Stimulated activated CD4-positive, alpha-beta T cell treated with anti-CD3 and anti-CD28 coated beads, Interleukin-2, amount 100 ng/mL, for 48 hours (primary cell): ENCODE measurements at regions not wholly inside any gene's neighbourhood (a gene's known extent, or its start where the extent isn't known, plus 50 kb on each side); places are given as distances from the start of the nearest gene placed in this dataset.
"Not testable (repeated sequence)": the region's sequence is repeated elsewhere in the genome, so short reads cannot be mapped to it uniquely, and the experiment has no call there.

Source experiments
- DNase-seq, 2 donors: peaks; one replicate each; pipeline ENCODE4 v3.0.0-alpha.2; 2020

GRCh38 chr12:20150835-20151422 lies 217.4 kb upstream of the PDE3A start:
- no peak for DNase-seq

GRCh38 chr12:20154052-20154451 lies 214.3 kb upstream of the PDE3A start:
- no peak for DNase-seq

GRCh38 chr12:20155374-20155773 lies 213.0 kb upstream of the PDE3A start:
- no peak for DNase-seq

- not testable (repeated sequence) for DNase-seq
Measured at GRCh38 chr12:20160899-20161298, 207.4 kb upstream of the PDE3A start.

GRCh38 chr12:20174528-20175175 lies 193.7 kb upstream of the PDE3A start:
- no peak for DNase-seq

- DNase-seq = no peak
Measured at GRCh38 chr12:20175704-20176388, 192.5 kb upstream of the PDE3A start.

GRCh38 chr12:20181416-20182180 lies 186.7 kb upstream of the PDE3A start:
- DNase-seq = no peak

- DNase-seq = no peak
Measured at GRCh38 chr12:20183563-20183962, 184.8 kb upstream of the PDE3A start.

GRCh38 chr12:20184514-20184913 lies 183.8 kb upstream of the PDE3A start:
- DNase-seq = no peak

- no peak for DNase-seq
Measured at GRCh38 chr12:20187456-20187855, 180.9 kb upstream of the PDE3A start.

GRCh38 chr12:20188930-20189653 lies 179.2 kb upstream of the PDE3A start:
- DNase-seq = no peak

- DNase-seq = no peak
Measured at GRCh38 chr12:20189767-20190166, 178.6 kb upstream of the PDE3A start.

- no peak for DNase-seq
Measured at GRCh38 chr12:20194171-20194570, 174.2 kb upstream of the PDE3A start.

GRCh38 chr12:20196767-20197166 lies 171.6 kb upstream of the PDE3A start:
- no peak for DNase-seq

- DNase-seq = no peak
Measured at GRCh38 chr12:20197411-20197810, 170.9 kb upstream of the PDE3A start.

GRCh38 chr12:20199780-20200179 lies 168.6 kb upstream of the PDE3A start:
- no peak for DNase-seq

GRCh38 chr12:20201733-20202132 lies 166.6 kb upstream of the PDE3A start:
- DNase-seq = no peak

- DNase-seq = no peak
Measured at GRCh38 chr12:20205854-20206253, 162.5 kb upstream of the PDE3A start.

GRCh38 chr12:20206410-20206809 lies 161.9 kb upstream of the PDE3A start:
- no peak for DNase-seq

GRCh38 chr12:20210621-20211215 lies 157.6 kb upstream of the PDE3A start:
- no peak for DNase-seq

GRCh38 chr12:20211541-20211940 lies 156.8 kb upstream of the PDE3A start:
- no peak for DNase-seq

- no peak for DNase-seq
Measured at GRCh38 chr12:20211981-20212421, 156.3 kb upstream of the PDE3A start.
